ENCODE measurements at regions not wholly inside any gene's neighbourhood (a gene's known extent, or its start where the extent isn't known, plus 50 kb on each side); places are given as distances from the start of the nearest gene placed in this dataset.
"Not testable (repeated sequence)": the region's sequence is repeated elsewhere in the genome, so short reads cannot be mapped to it uniquely, and the experiment has no call there.

DNA sequence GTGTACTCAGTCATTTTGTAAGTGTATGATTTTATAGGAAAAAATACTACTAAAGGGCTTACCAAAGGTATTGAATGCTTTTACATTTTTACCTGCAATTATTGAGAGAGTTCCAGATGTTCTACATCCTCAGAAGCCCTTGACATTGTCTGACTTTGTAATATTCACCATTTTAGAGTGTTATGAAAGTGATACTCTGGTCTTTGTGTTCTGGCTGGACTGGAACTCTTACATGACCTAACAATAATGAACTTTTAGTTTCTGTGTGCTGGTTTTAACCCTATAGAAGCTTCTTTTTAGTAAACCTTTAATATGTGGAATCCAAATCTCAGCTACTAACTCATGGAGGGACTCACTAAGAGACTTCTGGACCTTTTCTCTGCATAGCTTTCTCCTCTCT, 478.8 kb upstream of the SPANXN1 start:
- H3K4me3 ChIP-seq (ENCODE audit: low read length): no peak overlapping the region
- TF ChIP-seq CTCF (conservative IDR thresholded peaks at IDR 0.05; ENCODE audit: low read depth, low read length): no peak
- DNase-seq (ENCODE audit: low read depth): no peak

DNA sequence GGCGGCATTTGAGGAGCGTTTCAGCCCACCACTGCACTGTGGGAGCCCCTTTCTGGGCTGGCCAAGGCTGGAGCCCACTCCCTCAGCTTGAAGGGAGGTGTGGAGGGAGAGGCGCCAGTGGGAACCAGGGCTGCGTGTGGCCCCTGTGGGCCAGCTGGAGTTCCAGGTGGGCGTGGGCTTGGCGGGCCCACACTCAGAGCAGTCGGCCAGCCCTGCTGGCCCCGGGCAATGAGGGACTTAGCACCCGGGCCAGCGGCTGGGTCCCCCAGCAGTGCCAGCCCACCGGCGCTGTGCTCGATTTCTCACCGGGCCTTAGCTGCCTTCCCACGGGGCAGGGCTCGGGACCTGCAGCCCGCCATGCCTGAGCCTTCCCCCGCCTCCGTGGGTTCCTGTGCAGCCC, 463.8 kb upstream of the SPANXN1 start:
- not testable (repeated sequence) for H3K4me3 ChIP-seq (ENCODE audit: low read length); DNase-seq (ENCODE audit: low read depth)

DNA sequence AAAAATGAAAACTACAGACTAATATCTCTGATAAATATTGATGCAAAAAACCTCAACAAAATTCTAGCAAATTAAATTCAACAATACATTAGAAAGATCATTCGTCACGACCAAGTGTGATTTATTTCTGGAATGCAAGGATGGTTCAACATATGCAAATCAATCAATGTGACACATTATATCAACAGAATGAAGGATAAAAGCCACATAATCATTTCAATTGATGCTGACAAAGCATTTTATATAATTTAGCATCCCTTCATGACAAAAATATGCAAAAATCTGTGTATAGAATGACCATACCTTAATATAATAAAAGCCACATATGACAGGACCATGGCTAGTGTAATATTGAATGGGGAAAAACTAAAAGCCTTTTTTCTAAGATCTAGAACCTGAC, 457.2 kb upstream of the SPANXN1 start:
- DNase-seq (ENCODE audit: low read depth): no peak
- no peak overlapping the region for H3K4me3 ChIP-seq (ENCODE audit: low read length)
- TF ChIP-seq CTCF (conservative IDR thresholded peaks at IDR 0.05; ENCODE audit: low read depth, low read length): no peak

GRCh38 chrX:144791298-144791697, 456.0 kb upstream of the SPANXN1 start:
- no peak for TF ChIP-seq CTCF (conservative IDR thresholded peaks at IDR 0.05; ENCODE audit: low read depth, low read length)
- DNase-seq (ENCODE audit: low read depth): peak; percentile 39
- no peak overlapping the region for H3K4me3 ChIP-seq (ENCODE audit: low read length)

DNA sequence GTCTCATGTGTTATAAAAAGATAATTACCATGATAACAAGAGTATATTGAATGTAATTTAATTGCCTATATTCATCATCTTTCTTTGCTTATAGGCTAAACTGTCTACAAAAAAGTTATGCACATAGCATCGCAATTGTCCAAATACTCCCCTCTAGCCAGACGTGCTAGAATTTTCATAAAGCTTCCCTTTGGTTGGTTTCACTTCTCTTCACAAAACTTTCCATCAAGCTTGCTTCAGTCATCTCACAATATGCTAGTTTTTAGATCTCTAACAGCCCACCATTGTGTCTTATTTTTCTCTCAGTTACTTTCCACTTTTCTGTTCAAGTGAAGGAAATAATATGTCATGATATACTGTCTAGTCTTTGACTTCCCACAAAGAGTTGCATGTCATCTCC, 448.3 kb upstream of the SPANXN1 start:
- no peak for DNase-seq (ENCODE audit: low read depth)
- TF ChIP-seq CTCF (conservative IDR thresholded peaks at IDR 0.05; ENCODE audit: low read depth, low read length): no peak
- H3K4me3 ChIP-seq (ENCODE audit: low read length): no peak overlapping the region

- DNase-seq (ENCODE audit: low read depth): no peak
- no peak for TF ChIP-seq CTCF (conservative IDR thresholded peaks at IDR 0.05; ENCODE audit: low read depth, low read length)
- H3K4me3 ChIP-seq (ENCODE audit: low read length): no peak overlapping the region
Measured at GRCh38 chrX:144801786-144802185, 445.5 kb upstream of the SPANXN1 start.

GRCh38 chrX:144809025-144809424, 438.3 kb upstream of the SPANXN1 start:
- TF ChIP-seq CTCF (conservative IDR thresholded peaks at IDR 0.05; ENCODE audit: low read depth, low read length): no peak
- H3K4me3 ChIP-seq (ENCODE audit: low read length): no peak overlapping the region
- no peak for DNase-seq (ENCODE audit: low read depth)

- no peak overlapping the region for H3K4me3 ChIP-seq (ENCODE audit: low read length)
- no peak for DNase-seq (ENCODE audit: low read depth)
- TF ChIP-seq CTCF (conservative IDR thresholded peaks at IDR 0.05; ENCODE audit: low read depth, low read length): no peak
Measured at GRCh38 chrX:144810539-144810938, 436.8 kb upstream of the SPANXN1 start.
